NCI-H526 treated with DMSO at 0.1 percent for 48 hours (cell line): ENCODE measurements at regions not wholly inside any gene's neighbourhood (a gene's known extent, or its start where the extent isn't known, plus 50 kb on each side); places are given as distances from the start of the nearest gene placed in this dataset.

Source experiments
- DNase-seq: peaks from one replicate; lab custom pipeline; 2025; lab: John Stamatoyannopoulos, UW

DNA sequence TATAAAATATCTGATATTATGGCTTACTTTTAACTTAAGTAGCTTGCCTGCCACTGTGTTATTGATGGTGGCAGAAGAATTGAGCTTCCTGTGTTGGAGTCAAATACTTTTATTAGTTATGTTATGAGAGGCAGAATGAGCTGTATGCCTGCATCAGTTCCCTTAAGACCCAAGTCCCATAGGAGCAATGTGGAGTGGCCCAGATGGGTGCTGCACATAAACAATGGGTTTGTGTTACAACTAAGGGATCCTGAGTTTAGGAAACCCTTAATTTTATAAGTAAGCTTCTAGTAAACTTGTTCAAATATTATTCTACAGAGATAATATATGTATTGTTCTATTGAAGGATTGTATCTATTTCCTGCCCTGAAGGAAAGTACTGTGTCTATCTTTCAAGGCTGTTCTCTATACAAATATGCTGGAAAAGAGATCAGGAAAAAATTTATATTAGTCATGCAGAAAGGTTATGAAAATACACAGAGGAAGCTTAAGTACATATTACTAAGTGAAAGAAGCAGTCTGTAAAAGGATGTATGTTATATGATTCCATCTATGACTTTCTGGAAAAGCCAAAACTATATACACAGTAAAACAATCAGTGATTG lies 2018.0 kb upstream of the PCDH20 start:
- DNase-seq = no peak

DNA sequence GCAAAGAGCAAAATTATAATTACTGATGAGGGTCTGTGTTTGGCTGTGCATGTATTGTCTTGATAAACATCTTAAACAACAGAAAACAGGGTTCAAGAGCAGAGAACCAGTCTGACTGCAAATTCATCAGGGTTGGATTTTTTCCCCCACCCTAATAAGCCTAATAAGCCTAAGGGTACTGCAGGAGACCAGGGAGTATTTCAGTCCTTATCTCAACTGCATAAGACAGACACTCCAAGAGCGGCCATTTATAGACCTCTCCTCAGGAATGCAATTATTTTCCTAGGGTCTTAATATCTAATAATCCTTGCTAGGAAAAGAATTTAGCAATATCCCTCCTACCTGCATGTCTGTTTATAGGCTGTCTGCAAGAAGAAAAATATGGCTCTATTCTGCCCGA lies 2011.5 kb upstream of the PCDH20 start:
- no peak for DNase-seq

GRCh38 chr13:63425131-63425530 lies 2009.5 kb upstream of the PCDH20 start:
- DNase-seq = no peak

GRCh38 chr13:63421123-63421522 lies 2005.5 kb upstream of the PCDH20 start:
- DNase-seq = no peak

- DNase-seq = no peak
These were observed 2005.0 kb upstream of the PCDH20 start for GRCh38 chr13:63420685-63421084.

DNA sequence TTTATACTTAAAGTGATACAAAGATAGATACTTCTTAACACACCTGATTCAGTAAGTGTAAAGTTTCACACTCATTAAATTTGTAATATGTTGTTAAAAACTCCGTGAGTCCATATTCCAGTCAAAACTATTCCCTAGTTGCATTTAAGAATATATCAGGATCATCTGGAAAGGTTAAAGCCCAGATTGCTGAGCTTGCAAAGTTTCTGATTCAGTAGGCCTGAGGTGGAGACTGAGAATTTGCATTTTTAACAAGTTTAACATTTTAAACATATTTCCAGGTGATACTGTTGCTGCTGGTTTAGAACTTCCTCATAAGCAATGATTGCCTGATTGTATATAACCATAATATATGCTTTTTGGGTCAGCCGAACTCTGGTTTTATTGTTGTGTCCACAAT lies 1998.6 kb upstream of the PCDH20 start:
- DNase-seq = no peak

DNA sequence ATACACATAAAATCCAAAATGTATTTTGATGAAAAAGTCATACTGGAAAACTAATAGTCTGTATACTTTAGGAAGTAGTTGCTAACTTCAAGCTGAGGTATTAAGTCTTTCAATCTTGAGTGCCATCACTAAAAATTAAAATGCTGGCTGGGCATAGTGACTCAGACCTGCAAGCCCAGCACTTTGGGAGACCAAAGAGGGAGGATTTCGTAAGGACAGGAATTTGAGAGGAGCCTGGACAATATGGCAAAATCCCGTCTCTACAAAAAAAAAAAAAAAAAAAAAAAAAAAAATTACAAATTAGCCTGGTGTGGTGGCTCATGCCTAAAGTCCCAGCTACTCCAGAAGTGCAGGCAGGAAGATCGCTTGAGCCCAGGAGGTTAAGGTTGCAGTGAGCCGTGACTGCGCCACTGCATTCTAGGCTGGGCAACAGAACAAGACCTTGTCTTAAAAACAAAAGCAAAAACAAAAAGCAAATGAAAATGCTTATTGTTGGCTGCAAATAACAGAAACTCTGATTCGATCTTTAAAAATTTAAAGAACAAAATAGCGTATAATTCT lies 1994.2 kb upstream of the PCDH20 start:
- DNase-seq = no peak

DNA sequence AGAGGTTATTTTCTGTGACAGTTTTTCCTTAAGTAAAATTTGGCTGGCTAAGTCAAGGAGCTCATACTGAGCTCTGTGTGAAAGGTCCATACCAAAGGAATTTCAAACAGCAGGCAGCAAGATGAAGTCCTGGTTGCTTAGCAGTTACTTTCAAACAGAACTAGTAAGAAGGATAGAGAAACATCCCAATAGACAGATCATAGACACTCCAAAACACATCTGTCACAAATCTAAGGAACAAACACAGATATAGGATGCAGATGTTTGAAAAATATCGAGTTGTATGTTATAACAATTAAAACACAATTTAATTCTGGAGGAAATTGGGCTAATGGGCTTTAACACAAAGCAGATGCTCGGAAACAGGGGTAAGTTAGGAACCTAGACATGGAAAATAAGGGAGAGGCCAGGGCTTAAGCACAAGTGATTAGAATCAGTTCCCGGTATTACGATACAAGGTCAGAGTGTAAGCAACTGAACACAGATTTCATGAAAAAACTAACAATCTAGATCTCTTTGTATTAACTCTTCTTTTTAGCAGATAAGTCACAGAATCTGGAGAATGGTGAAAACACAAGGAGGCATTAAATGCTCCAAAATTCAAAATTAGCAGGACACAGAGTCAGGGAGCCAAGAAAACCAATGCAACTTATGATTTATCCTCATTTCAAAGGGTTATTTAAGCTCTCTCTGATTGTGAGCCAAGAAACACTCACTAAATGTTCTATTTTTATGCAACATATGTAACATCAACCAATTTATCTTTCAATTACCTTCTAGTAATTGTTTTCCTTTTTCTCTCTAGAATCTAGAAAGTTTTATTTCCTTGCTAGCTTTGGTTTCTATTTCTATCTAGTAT lies 1992.9 kb upstream of the PCDH20 start:
- DNase-seq = no peak

GRCh38 chr13:63403733-63404132 lies 1988.1 kb upstream of the PCDH20 start:
- DNase-seq = no peak

DNA sequence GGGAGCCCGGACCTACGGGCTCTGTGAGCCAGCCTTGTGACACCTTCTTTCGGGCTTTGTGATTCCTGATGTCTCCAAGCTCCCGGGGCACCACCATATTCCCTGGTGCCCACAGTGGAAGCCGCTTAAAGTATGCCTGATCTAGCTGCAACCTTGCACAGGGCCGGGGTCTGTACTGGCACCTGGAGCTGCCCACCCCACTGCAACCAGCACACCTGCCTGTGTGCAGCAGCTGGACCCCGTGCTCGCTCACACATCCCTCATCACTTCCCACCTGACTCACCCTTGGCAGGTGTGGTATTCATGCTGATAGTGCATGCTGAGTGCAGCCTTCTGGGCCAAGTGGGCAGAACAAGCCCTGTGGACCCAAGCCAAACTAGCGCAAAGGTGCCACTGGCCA lies 1981.1 kb upstream of the PCDH20 start:
- no peak for DNase-seq

DNA sequence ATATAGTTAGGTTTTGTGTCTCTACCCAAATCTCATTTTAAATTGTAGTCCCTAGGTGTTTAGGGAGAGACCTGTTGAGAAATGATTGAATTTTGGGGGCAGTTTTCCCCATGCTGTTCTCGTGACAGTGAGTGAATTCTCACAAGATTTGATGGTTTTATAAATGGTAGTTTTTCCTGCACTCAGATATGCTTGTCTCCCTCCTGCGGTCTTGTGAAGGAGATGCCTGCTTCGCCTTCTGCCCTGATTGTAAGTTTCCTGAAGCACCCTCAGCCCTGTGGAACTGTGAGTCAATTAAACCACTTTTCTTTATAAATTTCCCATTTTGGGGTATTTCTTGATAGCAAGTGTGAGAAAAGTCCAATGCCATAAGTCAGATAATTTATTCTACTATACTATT lies 1977.5 kb upstream of the PCDH20 start:
- no peak for DNase-seq

GRCh38 chr13:63389756-63390155 lies 1974.1 kb upstream of the PCDH20 start:
- no peak for DNase-seq

DNA sequence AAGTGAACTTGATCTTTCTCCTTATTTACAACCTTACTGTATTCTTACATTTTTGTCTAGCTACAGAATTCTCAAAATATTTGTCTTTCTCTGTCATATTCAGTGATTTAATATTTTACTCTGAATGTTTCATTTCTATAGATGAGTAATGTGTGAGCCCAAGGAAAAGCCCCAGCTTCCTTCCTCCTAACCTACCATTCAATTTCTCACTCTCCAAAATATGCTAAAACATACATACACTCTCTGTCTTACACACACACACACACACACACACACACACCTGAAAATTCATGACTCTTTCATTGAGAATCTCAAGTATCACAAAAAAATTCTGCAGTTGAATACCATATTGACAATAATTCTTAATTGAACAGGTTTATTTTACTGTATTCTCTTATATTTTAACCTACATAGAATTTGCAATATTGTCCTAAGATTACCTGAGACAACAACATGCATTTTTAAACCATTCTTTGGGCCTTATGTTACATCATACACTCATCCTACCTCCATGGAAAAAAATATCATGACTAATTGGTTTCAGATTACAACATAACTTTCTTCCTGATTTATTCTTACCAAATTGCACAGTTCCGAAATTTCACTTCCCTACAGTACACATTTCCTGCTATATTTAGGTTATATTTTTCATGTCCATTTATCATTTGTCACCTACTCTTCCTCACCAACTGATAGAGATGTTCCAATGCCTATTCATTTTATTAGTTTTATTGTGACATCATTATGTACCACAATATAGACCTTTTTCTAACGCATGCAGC lies 1965.6 kb upstream of the PCDH20 start:
- DNase-seq = no peak

DNA sequence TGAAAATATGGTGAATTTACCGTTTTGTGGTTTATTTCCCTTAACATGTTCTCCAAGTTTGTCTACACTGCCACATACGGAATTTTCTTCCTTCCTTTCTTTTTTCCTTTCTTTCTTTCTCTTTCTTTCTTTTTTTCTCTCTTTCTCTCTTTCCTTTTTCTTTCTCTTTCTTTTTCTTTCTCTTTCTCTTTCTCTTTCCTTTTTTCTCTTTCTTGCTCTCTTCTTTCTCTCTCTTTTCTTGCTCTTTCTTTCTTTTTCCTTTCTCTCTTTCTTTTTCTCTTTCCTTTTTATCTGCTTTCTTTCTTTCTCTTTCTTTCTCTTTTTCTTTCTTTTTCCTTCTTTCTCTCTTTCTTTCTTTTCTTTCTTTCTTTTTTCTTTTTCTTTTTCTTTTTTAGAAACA lies 1962.3 kb upstream of the PCDH20 start:
- DNase-seq = no peak

GRCh38 chr13:63370101-63370500 lies 1954.5 kb upstream of the PCDH20 start:
- DNase-seq = no peak

DNA sequence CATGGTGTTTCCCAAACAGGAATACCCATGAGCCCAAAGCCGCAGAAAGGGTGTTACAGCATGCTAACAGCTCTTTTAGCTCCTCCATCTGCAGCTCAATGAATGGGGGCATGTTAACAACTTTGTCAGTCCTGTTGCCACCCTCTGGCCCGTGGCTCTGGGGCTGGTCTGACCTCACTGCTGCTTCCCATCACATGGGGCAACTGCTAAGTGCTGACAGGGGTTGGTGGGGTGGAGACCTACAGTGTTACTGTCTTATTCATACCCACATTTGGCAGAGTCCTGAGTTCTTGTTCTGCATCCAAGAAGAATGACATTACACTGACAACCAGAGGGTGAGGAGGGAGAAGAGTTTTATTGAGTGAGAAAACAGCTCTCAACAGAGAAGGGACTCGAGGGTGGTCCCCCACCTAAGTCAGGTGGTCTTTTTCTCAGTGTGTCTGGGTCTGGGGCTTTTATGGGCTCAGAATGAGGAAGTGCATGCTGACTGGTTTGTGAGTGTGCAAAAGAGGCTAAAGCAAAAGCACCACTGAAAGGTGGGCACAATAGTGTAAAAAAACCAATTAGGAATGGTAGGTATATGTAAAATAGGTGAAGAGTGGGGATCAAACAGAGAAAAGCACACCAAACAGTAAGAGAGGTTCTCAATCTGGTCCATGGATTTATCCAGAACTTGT lies 1952.0 kb upstream of the PCDH20 start:
- no peak for DNase-seq

- no peak for DNase-seq
These were observed 1948.5 kb upstream of the PCDH20 start for GRCh38 chr13:63364159-63364558.

DNA sequence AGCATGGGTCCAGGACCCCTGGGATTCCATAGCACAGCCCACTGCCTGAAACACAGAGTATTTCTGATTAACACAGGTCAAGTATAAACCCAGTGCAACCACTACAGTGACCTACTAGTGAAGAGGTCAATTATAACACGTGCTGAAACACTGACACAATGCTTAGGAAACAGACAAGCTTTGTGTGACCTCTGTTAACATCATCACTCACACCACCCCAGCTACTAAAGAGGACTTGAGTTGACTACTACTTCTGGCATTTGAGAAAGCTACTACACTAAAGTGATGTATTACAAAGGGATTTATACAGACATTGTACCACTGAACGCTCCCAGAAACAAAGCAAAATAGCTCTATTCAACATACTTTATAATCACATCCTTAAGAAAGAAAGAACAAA lies 1935.9 kb upstream of the PCDH20 start:
- no peak for DNase-seq

DNA sequence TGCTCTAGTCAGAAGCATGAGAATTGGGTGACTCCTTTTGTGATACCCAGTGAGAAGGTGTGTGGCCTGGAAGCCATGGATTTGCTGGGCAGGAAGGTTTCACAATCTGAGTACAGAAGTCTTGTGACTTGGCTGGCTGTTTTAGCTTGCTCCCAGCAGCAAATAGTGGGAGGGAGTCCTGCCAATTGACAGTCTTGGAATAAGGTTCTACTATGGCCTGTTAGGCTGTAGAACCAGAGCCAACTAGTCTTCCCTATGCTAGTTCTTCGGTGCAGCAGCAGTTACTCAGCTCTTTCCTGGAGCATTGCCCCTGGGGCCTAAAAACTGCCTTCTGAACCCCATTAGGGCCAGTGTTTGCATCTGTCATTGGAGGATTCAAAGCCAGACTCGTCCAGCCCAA lies 1935.4 kb upstream of the PCDH20 start:
- DNase-seq = no peak

GRCh38 chr13:63345835-63346234 lies 1930.2 kb upstream of the PCDH20 start:
- DNase-seq = no peak

- DNase-seq = no peak
These were observed 1929.1 kb upstream of the PCDH20 start for GRCh38 chr13:63344711-63345110.

DNA sequence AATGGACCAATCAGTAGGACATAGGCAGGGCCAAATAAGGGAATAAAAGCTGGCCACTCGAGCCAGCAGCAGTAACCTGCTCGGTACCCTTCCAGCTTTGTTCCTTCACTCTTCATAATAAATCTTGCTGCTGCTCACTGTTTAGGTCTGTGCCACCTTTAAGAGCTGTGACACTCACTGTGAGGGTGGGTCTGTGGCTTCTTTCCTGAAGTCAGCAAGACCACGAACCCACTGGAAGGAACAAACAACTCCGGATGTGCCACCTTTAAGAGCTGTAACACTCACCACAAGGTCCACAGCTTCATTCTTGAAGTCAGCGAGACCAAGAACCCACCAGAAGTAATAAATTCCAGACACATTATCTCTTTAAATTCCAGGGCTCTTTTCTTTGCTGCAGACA lies 1922.3 kb upstream of the PCDH20 start:
- no peak for DNase-seq
